ENCODE measurements at regions not wholly inside any gene's neighbourhood (a gene's known extent, or its start where the extent isn't known, plus 50 kb on each side); places are given as distances from the start of the nearest gene placed in this dataset.

GRCh38 chr6:156687789-156688619 lies 89.2 kb upstream of the ARID1B start:
- peak; percentile 16 for DNase-seq (ENCODE audit: low read depth)
- TF ChIP-seq CTCF (IDR thresholded peaks at IDR 0.05; ENCODE audit: insufficient read depth, low read length, severe bottlenecking), result no peak
- FAIRE-seq, result no peak
- H3K27me3 ChIP-seq (ENCODE audit: control insufficient read depth, insufficient read depth, low read length), result no peaks in the 10 kb centered on the region
- H3K36me3 ChIP-seq (ENCODE audit: control insufficient read depth, insufficient read depth, low read length), result no peaks in the 10 kb centered on the region
- peak overlapping the region; percentile 58 for H3K4me3 ChIP-seq (ENCODE audit: low read depth, low read length)

GRCh38 chr6:156686995-156687788 lies 90.0 kb upstream of the ARID1B start:
- peak; percentile 43 for DNase-seq (ENCODE audit: low read depth)
- Histone ChIP-seq H3K36me3 (ENCODE audit: control insufficient read depth, insufficient read depth, low read length) (no peaks in the 10 kb centered on the region), H3K4me3 (ENCODE audit: low read depth, low read length) (peak overlapping the region; percentile 58), H3K27me3 (ENCODE audit: control insufficient read depth, insufficient read depth, low read length) (no peaks in the 10 kb centered on the region)
- no peak for TF ChIP-seq CTCF (IDR thresholded peaks at IDR 0.05; ENCODE audit: insufficient read depth, low read length, severe bottlenecking)
- FAIRE-seq, result no peak

- peak overlapping the region; percentile 55 for H3K4me3 ChIP-seq (ENCODE audit: low read depth, low read length)
- TF ChIP-seq CTCF (IDR thresholded peaks at IDR 0.05; ENCODE audit: insufficient read depth, low read length, severe bottlenecking), result peak; percentile 28
- no peaks in the 10 kb centered on the region for H3K36me3 ChIP-seq (ENCODE audit: control insufficient read depth, insufficient read depth, low read length)
- DNase-seq (ENCODE audit: low read depth) (peak; percentile 56), FAIRE-seq (no peak)
- no peaks in the 10 kb centered on the region for H3K27me3 ChIP-seq (ENCODE audit: control insufficient read depth, insufficient read depth, low read length)
Observed at GRCh38 chr6:156686301-156686994, 90.7 kb upstream of the ARID1B start.

GRCh38 chr6:156685823-156686222 lies 91.4 kb upstream of the ARID1B start:
- DNase-seq (ENCODE audit: low read depth), result no peak

GRCh38 chr6:156683821-156684220 lies 93.4 kb upstream of the ARID1B start:
- no peaks in the 10 kb centered on the region for H3K36me3 ChIP-seq (ENCODE audit: control insufficient read depth, insufficient read depth, low read length)
- no peak overlapping the region for H3K4me3 ChIP-seq (ENCODE audit: low read depth, low read length)
- TF ChIP-seq CTCF (IDR thresholded peaks at IDR 0.05; ENCODE audit: insufficient read depth, low read length, severe bottlenecking), result no peak
- H3K27me3 ChIP-seq (ENCODE audit: control insufficient read depth, insufficient read depth, low read length), result no peaks in the 10 kb centered on the region
- FAIRE-seq, result no peak
- no peak for DNase-seq (ENCODE audit: low read depth)

More at GRCh38 chr6:156685823-156686222, 91.4 kb upstream of the ARID1B start:
- no peak for FAIRE-seq
- H3K36me3 ChIP-seq (ENCODE audit: control insufficient read depth, insufficient read depth, low read length), result no peaks in the 10 kb centered on the region
- H3K4me3 ChIP-seq (ENCODE audit: low read depth, low read length), result no peak overlapping the region
- no peak for TF ChIP-seq CTCF (IDR thresholded peaks at IDR 0.05; ENCODE audit: insufficient read depth, low read length, severe bottlenecking)
- H3K27me3 ChIP-seq (ENCODE audit: control insufficient read depth, insufficient read depth, low read length), result no peaks in the 10 kb centered on the region
